ENCODE measurements at regions not wholly inside any gene's neighbourhood (a gene's known extent, or its start where the extent isn't known, plus 50 kb on each side); places are given as distances from the start of the nearest gene placed in this dataset.

DNA sequence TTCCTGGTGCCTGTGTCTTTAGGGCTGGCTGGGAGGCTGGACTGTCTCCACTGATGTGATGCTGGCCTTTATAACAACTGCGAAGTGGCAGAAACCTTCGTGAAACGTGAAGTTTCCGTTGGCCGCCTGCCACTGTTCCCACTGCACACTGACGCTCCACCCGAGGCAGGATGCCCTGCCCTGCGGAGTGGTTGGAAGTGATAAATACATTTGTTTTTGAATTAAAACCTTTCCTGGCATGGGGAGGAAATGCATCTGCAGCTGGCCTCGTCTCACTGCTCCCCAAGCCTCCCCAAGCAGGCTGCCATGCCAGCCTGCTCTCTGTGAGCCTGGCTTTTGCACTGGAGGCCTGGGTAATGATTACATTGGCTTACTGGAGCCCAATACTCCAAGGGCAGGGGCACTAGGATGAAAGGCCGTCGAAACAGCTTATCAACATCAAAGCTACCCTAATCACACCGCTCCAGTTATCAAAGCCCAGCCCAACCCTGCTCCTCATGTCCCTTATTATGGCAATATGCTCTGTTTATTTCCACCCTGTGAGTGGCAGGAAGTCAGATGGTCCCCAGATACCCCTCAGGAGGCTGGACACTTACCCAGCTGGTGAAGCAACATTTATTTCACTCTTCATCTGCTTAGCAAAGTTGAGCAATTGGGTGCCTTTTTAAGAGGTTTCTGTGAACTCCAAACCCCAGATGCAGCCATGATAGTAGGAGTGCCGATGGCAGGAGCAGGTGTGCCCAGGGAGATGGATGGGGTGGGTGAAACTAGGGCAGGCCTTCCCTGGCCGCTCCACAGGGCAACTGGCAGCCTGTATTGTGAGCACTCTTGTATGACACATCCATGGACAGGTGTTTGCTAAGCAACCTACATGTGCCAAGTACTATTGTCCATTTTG, 97.4 kb upstream of the ITGA6 start:
- no peak for DNase-seq (ENCODE audit: low read depth)

- no peak for DNase-seq (ENCODE audit: low read depth)
Observed at GRCh38 chr2:172332507-172332906, 94.9 kb upstream of the ITGA6 start.

DNA sequence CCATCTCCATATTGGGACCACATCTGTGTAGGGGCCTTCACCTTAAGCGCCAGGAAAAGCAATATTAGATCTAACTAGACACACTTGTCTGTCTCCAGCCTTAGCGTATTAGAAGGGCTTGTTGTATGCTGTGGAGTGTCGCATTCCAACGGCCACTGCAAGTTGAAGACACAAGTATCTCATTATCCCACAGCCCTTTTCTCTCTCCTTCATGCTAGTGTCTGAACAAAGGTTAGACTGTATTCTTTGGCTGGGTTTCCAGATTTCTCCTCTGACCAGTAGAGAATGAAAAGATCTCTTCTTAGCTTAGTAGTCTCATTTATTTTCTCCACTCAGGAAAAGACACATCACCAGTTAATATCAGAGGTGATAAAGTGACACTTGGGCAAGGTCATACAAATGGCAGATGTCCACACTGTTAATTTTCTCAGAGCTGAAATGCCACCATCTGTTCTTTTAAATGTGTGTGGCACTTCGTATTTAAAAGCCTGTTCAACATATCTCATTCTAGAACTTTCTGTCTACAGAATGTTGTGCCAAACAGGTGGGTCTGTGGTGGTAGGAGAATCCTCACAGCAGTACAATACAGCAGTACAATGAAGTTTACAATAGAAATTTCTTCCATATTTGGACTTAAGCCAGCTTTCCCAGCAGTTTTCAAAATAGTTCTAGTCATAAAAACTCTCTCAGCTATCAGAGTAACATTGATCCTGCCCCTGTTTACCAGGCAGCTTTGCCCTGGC, 94.0 kb upstream of the ITGA6 start:
- no peak for DNase-seq (ENCODE audit: low read depth)

- DNase-seq (ENCODE audit: low read depth), result no peak
Observed at GRCh38 chr2:172333978-172334330, 93.4 kb upstream of the ITGA6 start.

DNA sequence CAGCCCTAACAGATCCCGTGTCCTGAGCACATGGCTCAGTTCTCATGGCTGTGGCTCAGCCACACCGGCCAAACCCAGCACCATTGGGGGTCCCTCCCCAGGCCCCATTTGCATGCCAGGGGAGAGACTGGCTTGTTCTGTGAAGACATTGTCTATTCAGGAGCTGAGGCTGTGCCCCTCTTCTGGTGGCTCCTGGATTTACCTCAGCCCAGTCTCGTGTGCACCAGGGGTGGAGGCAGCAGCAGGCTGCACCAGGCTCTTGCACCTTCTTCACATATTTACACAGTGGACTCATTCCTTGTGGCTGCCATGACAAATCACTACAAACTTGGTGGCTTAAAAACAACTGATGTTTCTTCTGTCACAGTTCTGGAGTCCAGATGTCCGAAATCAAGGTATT, 92.4 kb upstream of the ITGA6 start:
- DNase-seq (ENCODE audit: low read depth), result no peak

DNA sequence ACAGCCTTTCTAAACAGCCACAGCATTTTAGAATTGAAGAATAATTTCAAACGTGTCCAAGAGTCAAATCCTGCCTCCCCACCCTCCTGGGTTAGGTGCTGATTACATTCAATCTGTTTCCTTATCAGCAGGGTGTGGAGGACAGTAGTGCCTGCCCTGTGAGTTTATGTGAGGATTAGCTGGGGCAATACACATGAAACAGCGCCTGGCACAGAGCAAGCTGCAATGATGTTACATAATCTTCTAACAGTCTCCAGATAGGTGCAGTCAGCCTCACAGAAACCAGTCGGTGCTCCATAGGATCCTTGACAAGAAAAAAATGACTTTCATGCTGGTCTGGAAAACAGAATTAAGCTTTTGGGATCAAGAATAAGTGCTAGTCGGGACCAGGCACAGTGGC, 91.7 kb upstream of the ITGA6 start:
- no peak for DNase-seq (ENCODE audit: low read depth)

DNA sequence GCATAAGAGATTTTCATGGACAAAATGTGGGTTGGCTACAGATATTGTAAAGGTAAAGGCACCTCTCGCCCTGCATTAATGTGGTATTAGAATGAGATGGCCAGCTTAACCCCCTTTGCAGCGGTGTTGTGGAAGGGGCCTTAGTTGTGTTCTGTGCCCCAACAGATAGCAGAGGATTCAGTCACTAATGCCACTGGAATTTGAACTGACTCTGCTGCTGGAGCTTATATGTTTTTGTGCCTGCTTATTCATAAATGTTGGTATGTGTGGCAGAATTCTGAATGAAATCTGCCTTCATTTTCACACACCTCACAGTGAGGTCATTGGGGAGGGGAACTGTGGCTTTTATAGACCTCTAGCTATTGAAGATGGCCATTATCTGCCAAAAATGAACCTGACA, 90.7 kb upstream of the ITGA6 start:
- DNase-seq (ENCODE audit: low read depth), result no peak

DNA sequence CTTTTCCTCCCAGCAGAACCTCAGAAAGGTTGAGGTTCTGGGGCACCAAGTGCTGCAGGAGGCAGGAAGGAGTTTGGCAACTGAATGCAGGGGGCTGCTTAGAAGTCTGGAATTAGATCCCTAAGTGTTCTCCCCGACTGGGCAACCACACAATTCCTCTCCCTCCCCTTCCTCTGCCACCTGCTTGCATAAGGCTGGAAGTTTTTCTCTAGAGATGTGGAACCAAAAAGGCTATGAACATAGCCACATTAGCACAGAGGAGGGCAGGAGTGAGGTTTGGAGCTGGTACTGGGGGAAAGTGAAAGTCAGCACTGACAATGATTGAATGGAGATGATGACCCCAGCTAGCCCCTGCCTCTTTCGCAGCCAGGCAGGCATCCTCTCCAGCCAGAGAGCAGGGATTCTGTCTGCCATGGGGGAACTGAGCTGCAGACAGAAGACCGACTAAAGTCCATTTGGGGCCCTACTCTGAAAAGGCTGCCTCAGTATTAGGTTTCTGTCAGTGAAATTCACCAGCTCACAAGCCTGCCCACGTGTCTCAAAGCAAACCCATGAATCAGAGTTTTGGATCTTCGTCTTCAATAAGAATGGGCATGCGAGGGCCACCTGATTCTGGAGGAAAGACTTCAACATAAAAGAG, 87.9 kb upstream of the ITGA6 start:
- DNase-seq (ENCODE audit: low read depth), result no peak

DNA sequence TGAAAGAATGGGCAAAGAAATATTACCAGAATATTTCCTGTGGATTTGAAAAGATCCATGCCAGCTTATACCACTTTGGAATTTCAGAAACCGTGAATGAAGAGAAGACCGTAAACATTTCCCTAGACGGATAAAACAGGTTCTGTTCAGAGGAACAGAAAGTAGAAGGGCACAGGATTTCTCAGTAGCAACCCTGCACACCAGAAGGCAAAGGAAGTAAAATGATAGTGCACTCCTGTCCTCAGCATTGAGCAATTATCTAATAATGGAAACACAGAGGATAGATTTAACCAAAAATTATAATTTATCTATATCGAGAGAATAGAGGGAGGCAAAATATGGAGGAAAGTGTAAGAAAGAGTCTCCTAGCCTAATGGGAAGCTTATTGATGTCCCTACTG, 87.0 kb upstream of the ITGA6 start:
- no peak for DNase-seq (ENCODE audit: low read depth)

- no peak for DNase-seq (ENCODE audit: low read depth)
Observed at GRCh38 chr2:172342078-172342477, 85.3 kb upstream of the ITGA6 start.

- no peak for DNase-seq (ENCODE audit: low read depth)
Observed at GRCh38 chr2:172342611-172343010, 84.8 kb upstream of the ITGA6 start.

DNA sequence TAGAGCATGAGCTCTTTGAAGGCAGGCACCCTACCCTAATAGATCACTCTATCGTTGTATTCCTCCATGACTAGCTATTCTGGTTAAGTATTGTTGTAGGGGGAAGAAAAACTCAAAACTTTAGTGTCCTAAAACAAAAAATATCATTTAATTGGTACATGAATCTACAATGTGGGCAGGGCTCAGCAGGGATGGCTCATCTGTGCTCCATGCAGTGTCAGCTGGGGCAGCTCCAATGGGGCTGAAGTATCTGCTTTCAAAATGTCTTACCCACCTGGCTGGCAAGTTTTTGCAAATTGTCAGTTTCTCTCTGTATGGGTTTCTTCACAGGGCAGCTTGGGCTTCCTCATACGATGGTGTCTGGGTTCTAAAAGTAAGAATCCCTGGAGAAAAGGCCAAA, 83.2 kb upstream of the ITGA6 start:
- no peak for DNase-seq (ENCODE audit: low read depth)

- no peak for DNase-seq (ENCODE audit: low read depth)
Observed at GRCh38 chr2:172345956-172346555, 81.3 kb upstream of the ITGA6 start.

DNA sequence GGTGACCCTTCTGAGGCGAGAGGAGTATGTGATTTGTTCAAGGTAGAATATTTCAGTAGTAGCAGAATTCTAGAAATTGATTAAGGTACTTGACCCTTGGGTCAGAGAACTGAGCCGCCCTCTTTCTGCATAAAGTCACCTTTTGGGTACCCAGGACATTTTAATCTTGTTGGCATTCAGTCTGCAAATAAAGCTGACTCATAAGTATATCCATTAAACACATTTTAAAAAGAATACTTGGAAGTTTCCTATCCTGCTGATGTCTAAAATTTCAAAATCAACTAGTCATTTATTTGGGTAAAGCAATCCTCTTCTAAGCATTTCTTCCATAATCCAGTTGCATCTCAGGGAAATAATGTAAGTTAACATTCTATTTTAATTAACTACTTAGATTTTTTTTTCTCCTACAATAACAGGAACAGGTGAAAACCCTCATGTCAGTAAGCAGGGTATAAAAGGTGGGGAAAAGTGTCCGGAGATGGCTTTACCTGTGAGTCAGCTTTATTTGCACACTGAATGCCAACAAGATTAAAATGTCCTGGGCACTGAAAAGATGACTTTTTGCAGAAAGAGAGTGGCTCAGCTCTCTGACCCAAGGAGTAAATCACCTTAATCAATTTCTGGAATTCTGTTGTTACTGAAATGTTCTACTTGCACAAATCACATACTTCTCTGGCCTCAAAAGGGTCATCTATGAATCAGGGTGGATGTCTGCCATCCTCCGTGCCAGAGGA, 78.7 kb upstream of the ITGA6 start:
- no peak for DNase-seq (ENCODE audit: low read depth)

GRCh38 chr2:172350839-172351479, 76.4 kb upstream of the ITGA6 start:
- DNase-seq (ENCODE audit: low read depth), result no peak

GRCh38 chr2:172351586-172351985, 75.8 kb upstream of the ITGA6 start:
- DNase-seq (ENCODE audit: low read depth), result no peak

- no peak for DNase-seq (ENCODE audit: low read depth)
Observed at GRCh38 chr2:172354347-172354746, 73.0 kb upstream of the ITGA6 start.

GRCh38 chr2:172357442-172357841, 69.9 kb upstream of the ITGA6 start:
- DNase-seq (ENCODE audit: low read depth), result no peak

DNA sequence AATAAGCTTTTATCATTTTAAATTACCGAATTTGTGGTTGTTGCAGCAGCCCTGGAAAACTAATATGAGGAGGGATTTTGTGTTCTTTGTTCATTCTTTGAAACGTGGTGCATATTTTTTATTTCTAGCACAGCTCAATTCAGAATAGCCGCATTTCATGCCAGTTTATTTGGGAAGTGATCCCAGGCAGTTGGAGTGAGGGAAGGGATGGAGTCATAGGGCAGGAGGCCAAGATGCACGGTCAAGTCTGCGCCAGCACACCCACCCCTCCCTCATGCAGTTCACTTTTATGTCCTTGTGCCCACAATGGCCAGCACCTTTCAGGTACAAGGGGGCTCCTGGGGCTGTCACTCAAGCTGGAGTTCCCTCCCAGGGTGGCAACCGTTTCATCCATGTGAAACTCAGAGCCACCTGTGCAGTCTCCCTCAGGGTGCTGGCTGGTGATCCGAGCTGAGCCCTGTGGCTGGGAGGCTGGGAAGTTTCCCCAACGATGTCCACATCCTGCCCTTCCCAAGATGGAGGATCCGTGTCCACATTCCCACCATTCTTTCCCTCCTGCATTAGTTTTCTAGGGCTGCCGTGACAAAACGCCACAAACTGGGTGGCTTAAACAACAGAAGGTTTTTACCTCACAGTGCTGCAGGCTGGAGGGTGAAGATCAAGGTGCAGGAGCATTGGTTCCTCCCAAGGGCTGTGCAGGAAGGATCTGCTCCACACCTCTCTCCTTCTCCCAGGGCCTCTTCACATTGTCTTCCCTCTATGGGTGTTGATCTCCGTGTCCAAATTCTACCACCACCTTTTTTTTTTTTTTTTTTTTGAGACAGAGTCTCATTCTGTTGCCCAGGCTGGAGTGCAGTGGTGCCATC, 68.5 kb upstream of the ITGA6 start:
- DNase-seq (ENCODE audit: low read depth), result no peak

DNA sequence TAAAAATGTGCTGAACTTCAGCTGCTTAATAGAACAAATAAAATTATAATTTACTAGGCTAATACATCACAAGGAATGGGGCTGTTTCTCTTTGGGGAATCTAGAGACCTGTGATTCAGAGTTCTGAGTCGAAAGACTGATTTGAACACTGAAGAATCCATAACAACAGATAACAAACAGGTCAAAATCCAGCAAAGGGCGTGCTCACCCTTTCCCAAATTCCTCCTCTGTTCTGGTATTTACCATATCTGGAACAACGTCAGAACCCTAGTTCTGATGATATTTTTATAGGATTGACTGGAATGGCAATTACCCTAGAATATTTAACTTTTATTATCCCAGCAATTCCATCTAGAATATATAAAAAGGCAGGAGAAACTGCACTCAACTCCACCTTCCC, 66.0 kb upstream of the ITGA6 start:
- DNase-seq (ENCODE audit: low read depth), result no peak

GRCh38 chr2:172361840-172362239, 65.5 kb upstream of the ITGA6 start:
- no peak for DNase-seq (ENCODE audit: low read depth)
